OCI-LY3 (cell line): ENCODE measurements at regions not wholly inside any gene's neighbourhood (a gene's known extent, or its start where the extent isn't known, plus 50 kb on each side); places are given as distances from the start of the nearest gene placed in this dataset.
"Not testable (repeated sequence)": the region's sequence is repeated elsewhere in the genome, so short reads cannot be mapped to it uniquely, and the experiment has no call there.

Experiments used
- H2AFZ ChIP-seq: fragments of 200-600, 300-600 bp; shearing (Covaris generic); 2 replicates; pipeline ENCODE4 v1.6.0; 2014; ENCODE audit warnings: antibody characterized with exemption, low read depth, low read length
- H3K27ac ChIP-seq: fragments of 200-600, 300-600 bp; sonication (generic); 2 replicates; pipeline ENCODE4 v1.5.1; 2014; ENCODE audit warnings: mild to moderate bottlenecking, low read length, moderate library complexity, mixed read lengths
- H3K27me3 ChIP-seq: fragments of 200-600, 300-600 bp; sonication (generic); 2 replicates; pipeline ENCODE4 v1.6.1; 2014; ENCODE audit warnings: low read depth, low read length, mixed read lengths
- H3K36me3 ChIP-seq: fragments of 200-600, 300-600 bp; sonication (generic); replicated peaks from 2 replicates; pipeline ENCODE3; 2014; ENCODE audit warnings: low read depth, low read length, mixed read lengths
- H3K4me1 ChIP-seq: fragments of 300-600, 200-600 bp; sonication (generic); 2 replicates; pipeline ENCODE4 v1.6.1; 2014; ENCODE audit warnings: low read length, mixed read lengths
- H3K4me2 ChIP-seq: fragments of 200-600, 300-600 bp; sonication (generic); 2 replicates; pipeline ENCODE4 v1.6.1; 2014; ENCODE audit warnings: low read length, mixed read lengths
- H3K4me3 ChIP-seq: fragments of 300-600, 200-600 bp; sonication (generic); 2 replicates; pipeline ENCODE4 v1.5.1; 2014; ENCODE audit warnings: antibody characterized with exemption, mild to moderate bottlenecking, low read length, moderate library complexity
- H3K79me2 ChIP-seq: fragments of 300-600, 200-600 bp; shearing (Covaris generic); 2 replicates; pipeline ENCODE4 v1.6.1; 2014; ENCODE audit warnings: mild to moderate bottlenecking, low read length, mixed read lengths
- H3K9ac ChIP-seq: fragments of 300-600, 200-600 bp; shearing (Covaris generic); 2 replicates; pipeline ENCODE4 v1.6.0; 2014; ENCODE audit warnings: mild to moderate bottlenecking, low read length, moderate library complexity
- H3K9me3 ChIP-seq: fragments of 200-600, 300-600 bp; shearing (Covaris generic); 2 replicates; pipeline ENCODE4 v1.6.1; 2014; ENCODE audit warnings: low read length, mixed read lengths; ENCODE audit not compliant: insufficient read depth
- H4K20me1 ChIP-seq: fragments of 200-600, 300-600 bp; sonication (generic); 2 replicates; pipeline ENCODE4 v1.6.1; 2016; ENCODE audit warnings: low read length, mixed read lengths; ENCODE audit not compliant: insufficient read depth
- CTCF ChIP-seq: fragments of 200-600, 300-600 bp; sonication (generic); IDR thresholded peaks from 2 replicates; pipeline ENCODE4 v1.5.1; 2014; ENCODE audit warnings: antibody characterized with exemption, low read length, low read depth
- EZH2phosphoT487 ChIP-seq: fragments of 200-600 bp; shearing (Covaris generic); IDR thresholded peaks from 2 replicates; pipeline ENCODE4 v1.6.1; 2018; ENCODE audit warnings: antibody characterized with exemption, mixed run types, low read depth

- not testable (repeated sequence) for H3K4me2 ChIP-seq, H4K20me1 ChIP-seq, H3K27ac ChIP-seq, H3K27me3 ChIP-seq, H2AFZ ChIP-seq, H3K36me3 ChIP-seq, H3K4me3 ChIP-seq, H3K9me3 ChIP-seq, H3K79me2 ChIP-seq, H3K4me1 ChIP-seq, H3K9ac ChIP-seq
These were observed 89.8 kb downstream of the DNAAF6 start for GRCh38 chrX:107296184-107296583.

- Histone ChIP-seq H3K4me2 (no peak overlapping the region), H3K27ac (no peak overlapping the region), H2AFZ (no peak overlapping the region), H3K4me1 (no peaks in the 10 kb centered on the region), H3K9ac (no peak overlapping the region), H3K27me3 (no peaks in the 10 kb centered on the region), H3K79me2 (no peaks in the 10 kb centered on the region), H3K36me3 (no peaks in the 10 kb centered on the region), H3K9me3 (no peaks in the 10 kb centered on the region), H3K4me3 (no peak overlapping the region), H4K20me1 (no peaks in the 10 kb centered on the region)
- TF ChIP-seq EZH2phosphoT487 (no peak), CTCF (no peak)
These were observed 91.9 kb downstream of the DNAAF6 start for GRCh38 chrX:107298276-107298675.

GRCh38 chrX:107301253-107301652 is 94.8 kb downstream of the DNAAF6 start:
- H3K27me3 ChIP-seq: no peaks in the 10 kb centered on the region
- H3K4me1 ChIP-seq: no peaks in the 10 kb centered on the region
- no peaks in the 10 kb centered on the region for H3K79me2 ChIP-seq
- H2AFZ ChIP-seq: no peak overlapping the region
- no peaks in the 10 kb centered on the region for H3K9me3 ChIP-seq
- no peak overlapping the region for H3K4me2 ChIP-seq
- no peak overlapping the region for H3K4me3 ChIP-seq
- H4K20me1 ChIP-seq: no peaks in the 10 kb centered on the region
- H3K27ac ChIP-seq: no peak overlapping the region
- H3K9ac ChIP-seq: no peak overlapping the region
- no peak for TF ChIP-seq EZH2phosphoT487
- TF ChIP-seq CTCF: no peak
- no peaks in the 10 kb centered on the region for H3K36me3 ChIP-seq

- H3K4me1 ChIP-seq: no peaks in the 10 kb centered on the region
- H3K4me2 ChIP-seq: no peak overlapping the region
- TF ChIP-seq CTCF: no peak
- TF ChIP-seq EZH2phosphoT487: no peak
- no peak overlapping the region for H2AFZ ChIP-seq
- H3K9me3 ChIP-seq: no peaks in the 10 kb centered on the region
- no peaks in the 10 kb centered on the region for H4K20me1 ChIP-seq
- H3K79me2 ChIP-seq: no peaks in the 10 kb centered on the region
- no peak overlapping the region for H3K9ac ChIP-seq
- no peaks in the 10 kb centered on the region for H3K36me3 ChIP-seq
- no peaks in the 10 kb centered on the region for H3K27me3 ChIP-seq
- no peak overlapping the region for H3K4me3 ChIP-seq
- no peak overlapping the region for H3K27ac ChIP-seq
These were observed 97.7 kb downstream of the DNAAF6 start for GRCh38 chrX:107304141-107304540.
